C4-2B (cell line): ENCODE measurements at regions not wholly inside any gene's neighbourhood (a gene's known extent, or its start where the extent isn't known, plus 50 kb on each side); places are given as distances from the start of the nearest gene placed in this dataset.
"Not testable (repeated sequence)": the region's sequence is repeated elsewhere in the genome, so short reads cannot be mapped to it uniquely, and the experiment has no call there.

ENCODE experiments used
- H3K27ac ChIP-seq: fragments of 450-650 bp; 2 replicates; pipeline ENCODE4 v1.5.1; 2017
- CTCF ChIP-seq: fragments of 450-650 bp; conservative IDR thresholded peaks from 2 replicates; pipeline ENCODE4 v1.5.1; 2017; ENCODE audit warnings: mild to moderate bottlenecking
- ZFX ChIP-seq: fragments of 450-650 bp; IDR thresholded peaks from 2 replicates; pipeline ENCODE4 v1.6.1; 2017

GRCh38 chr5:56737002-56737621 is 78.2 kb upstream of the MAP3K1 start:
- H3K27ac ChIP-seq, result no peak overlapping the region

GRCh38 chr5:56735849-56736641 is 79.3 kb upstream of the MAP3K1 start:
- no peak for TF ChIP-seq CTCF
- TF ChIP-seq ZFX, result no peak
- no peak overlapping the region for H3K27ac ChIP-seq

More at GRCh38 chr5:56737002-56737621, 78.2 kb upstream of the MAP3K1 start:
- TF ChIP-seq ZFX (no peak), CTCF (no peak)

GRCh38 chr5:56734091-56734694 is 81.2 kb upstream of the MAP3K1 start:
- no peak for TF ChIP-seq ZFX
- TF ChIP-seq CTCF, result no peak
- H3K27ac ChIP-seq, result no peak overlapping the region

GRCh38 chr5:56733580-56733979 is 81.8 kb upstream of the MAP3K1 start:
- H3K27ac ChIP-seq, result no peak overlapping the region
- TF ChIP-seq ZFX, result no peak
- TF ChIP-seq CTCF, result no peak

- no peak overlapping the region for H3K27ac ChIP-seq
- TF ChIP-seq ZFX (no peak), CTCF (no peak)
These were observed 83.2 kb upstream of the MAP3K1 start for GRCh38 chr5:56732121-56732520.

- not testable (repeated sequence) for H3K27ac ChIP-seq
These were observed 83.9 kb upstream of the MAP3K1 start for GRCh38 chr5:56731473-56731872.

GRCh38 chr5:56729488-56729887 is 85.9 kb upstream of the MAP3K1 start:
- TF ChIP-seq CTCF (no peak), ZFX (no peak)
- no peak overlapping the region for H3K27ac ChIP-seq
